ENCODE measurements at regions not wholly inside any gene's neighbourhood (a gene's known extent, or its start where the extent isn't known, plus 50 kb on each side); places are given as distances from the start of the nearest gene placed in this dataset.

- no peak for TF ChIP-seq POLR2A (IDR thresholded peaks at IDR 0.05; ENCODE audit: low read depth, low read length)
- TF ChIP-seq MAZ (IDR thresholded peaks at IDR 0.05; ENCODE audit: borderline replicate concordance, low read depth, low read length): no peak
- TF ChIP-seq MAFK (IDR thresholded peaks at IDR 0.05; ENCODE audit: low read depth, low read length): no peak
- no peak for TF ChIP-seq MXI1 (IDR thresholded peaks at IDR 0.05; ENCODE audit: borderline replicate concordance, low read depth, low read length)
- no peak for TF ChIP-seq ELK1 (IDR thresholded peaks at IDR 0.05; ENCODE audit: borderline replicate concordance, low read depth, low read length)
- no peak for TF ChIP-seq CHD1 (IDR thresholded peaks at IDR 0.05; ENCODE audit: low read depth, low read length)
- TF ChIP-seq NFE2L2 (IDR thresholded peaks at IDR 0.05; ENCODE audit: low read depth, low read length): no peak
- TF ChIP-seq RFX5 (IDR thresholded peaks at IDR 0.05; ENCODE audit: low read depth, low read length): no peak
- TF ChIP-seq CTCF (conservative IDR thresholded peaks at IDR 0.05; ENCODE audit: low read depth, low read length): no peak
- TF ChIP-seq RCOR1 (IDR thresholded peaks at IDR 0.05; ENCODE audit: insufficient replicate concordance, low read length): no peak
- TF ChIP-seq CEBPB (IDR thresholded peaks at IDR 0.05; ENCODE audit: low read depth, low read length): no peak
- no peak for TF ChIP-seq BHLHE40 (IDR thresholded peaks at IDR 0.05; ENCODE audit: low read depth, low read length)
- no peak for TF ChIP-seq USF2 (IDR thresholded peaks at IDR 0.05; ENCODE audit: low read depth, low read length)
- no peak for TF ChIP-seq FOS (IDR thresholded peaks at IDR 0.05; ENCODE audit: low read depth, low read length)
- no peak for TF ChIP-seq SMC3 (IDR thresholded peaks at IDR 0.05; ENCODE audit: low read depth, low read length)
- no peak for TF ChIP-seq RAD21 (IDR thresholded peaks at IDR 0.05; ENCODE audit: low read length)
- POLR2A ChIA-PET (ENCODE audit: unreplicated experiment): no interaction called here
- H2BK20ac ChIP-seq (ENCODE audit: low read depth, low read length): no peak overlapping the region
Measured at GRCh38 chr5:106680330-106680729, 990.4 kb downstream of the EFNA5 start.

More at GRCh38 chr5:106680330-106680729, 990.4 kb downstream of the EFNA5 start:
- Histone ChIP-seq H3K14ac (replicated peaks; ENCODE audit: low read depth, low read length) (no peak overlapping the region), H2AK5ac (ENCODE audit: low read depth, low read length) (no peak overlapping the region), H3K36me3 (ENCODE audit: control insufficient read depth, insufficient read depth, low read length) (no peaks in the 10 kb centered on the region), H2BK5ac (ENCODE audit: low read depth, low read length, poor library complexity, severe bottlenecking) (no peak overlapping the region), H3K9me3 (ENCODE audit: control insufficient read depth, insufficient read depth, low read length) (no peaks in the 10 kb centered on the region), H3K23ac (ENCODE audit: low read depth, low read length) (no peak overlapping the region), H2AK9ac (replicated peaks; ENCODE audit: low read depth, low read length, poor library complexity) (no peak overlapping the region), H3K4ac (ENCODE audit: low read depth, low read length) (no peak overlapping the region), H3K27me3 (ENCODE audit: control insufficient read depth, insufficient read depth, low read length) (no peaks in the 10 kb centered on the region), H3K4me2 (ENCODE audit: low read depth, low read length) (no peak overlapping the region; the same call in 1 of the 2 replicates), H3K9ac (ENCODE audit: low read depth, low read length) (no peak overlapping the region), H4K5ac (ENCODE audit: low read depth, low read length) (no peak overlapping the region; the same call in 1 of the 2 replicates), H4K91ac (ENCODE audit: insufficient read depth, low read depth, low read length) (no peak overlapping the region), H4K8ac (ENCODE audit: low read depth in 2 of 2, low read length in 2 of 2) (no peak overlapping the region), H4K20me1 (ENCODE audit: insufficient read depth, low read length) (no peaks in the 10 kb centered on the region), H3K79me1 (ENCODE audit: low read depth in 1 of 2, low read length in 2 of 2) (no peaks in the 10 kb centered on the region), H3K56ac (ENCODE audit: extremely low read depth, insufficient read depth, low read length) (no peak overlapping the region), H2BK120ac (ENCODE audit: low read depth, low read length) (no peak overlapping the region), H3K4me3 (ENCODE audit: insufficient read depth, low read depth, low read length) (no peak overlapping the region), H3K27ac (ENCODE audit: insufficient read depth, low read length) (no peak overlapping the region), H3K9me1 (ENCODE audit: insufficient read depth, low read length) (no peaks in the 10 kb centered on the region), H2BK15ac (ENCODE audit: low read depth, low read length) (no peak overlapping the region), H3K18ac (ENCODE audit: low read depth, low read length) (no peak overlapping the region), H2AFZ (replicated peaks; ENCODE audit: low read length, poor library complexity) (no peak overlapping the region), H3K4me1 (ENCODE audit: control insufficient read depth, insufficient read depth, low read length) (no peaks in the 10 kb centered on the region)
- no CpG with 5 or more reads among the region's 1 CpG for WGBS, 2 experiments (ENCODE audit: extremely low coverage in 2 of 2, insufficient read length in 1 of 2)
- CTCF ChIA-PET: no interaction called here
- no peak for DNase-seq
- intact Hi-C loops (cut with micrococcal nuclease): no loop called here
- dilution Hi-C loops (cut with HindIII; ENCODE audit: low sequenced_read_pairs, unreplicated experiment): no loop called here
- in situ Hi-C loops (cut with MboI; ENCODE audit: low sequenced_read_pairs): no loop called here
- BruUV-seq (replicated peaks): no TSS peak
- ATAC-seq (ENCODE audit: low read depth): peak; percentile 42; the same call in 1 of the 2 replicates

All from IMR-90 (cell line).